GM18873 (cell line): ENCODE measurements at regions not wholly inside any gene's neighbourhood (a gene's known extent, or its start where the extent isn't known, plus 50 kb on each side); places are given as distances from the start of the nearest gene placed in this dataset.
"Not testable (repeated sequence)": the region's sequence is repeated elsewhere in the genome, so short reads cannot be mapped to it uniquely, and the experiment has no call there.

Experiments used
- ATAC-seq: cut with Tn5 transposase; IDR thresholded peaks from one replicate; pipeline ENCODE4 v1.9.1; 2021; ENCODE audit warnings: mild to moderate bottlenecking, moderate library complexity, moderate number of reproducible peaks; ENCODE audit not compliant: unreplicated experiment, low FRiP score

GRCh38 chr15:69595009-69595791 is 142.6 kb downstream of the RPLP1 start:
- ATAC-seq, result no peak

DNA sequence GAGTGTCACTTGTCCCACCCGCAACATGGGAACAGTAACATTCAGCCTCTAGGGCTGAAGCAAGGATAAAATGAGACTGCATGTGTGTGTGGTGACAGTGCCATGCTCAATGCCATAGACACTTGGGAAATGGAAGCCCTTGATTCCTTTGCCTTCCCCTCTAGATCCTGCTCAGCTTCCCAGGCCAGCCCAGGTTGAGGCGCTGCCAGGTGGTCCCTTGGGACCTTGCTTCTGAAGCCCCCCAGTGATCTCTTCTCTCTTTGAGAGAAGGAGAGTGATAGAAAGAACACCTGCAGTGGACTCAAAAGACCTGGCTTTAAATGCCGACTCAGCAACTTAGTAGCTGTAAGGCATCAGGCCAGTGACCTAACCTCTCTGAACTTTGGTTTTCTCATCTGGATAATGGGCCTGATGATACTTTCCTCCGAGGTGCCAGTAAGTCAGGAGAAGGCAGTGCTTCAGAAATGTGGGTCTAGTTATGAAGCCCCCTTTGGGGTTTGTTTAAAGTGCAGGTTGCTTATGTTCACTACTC is 144.5 kb downstream of the RPLP1 start:
- no peak for ATAC-seq

DNA sequence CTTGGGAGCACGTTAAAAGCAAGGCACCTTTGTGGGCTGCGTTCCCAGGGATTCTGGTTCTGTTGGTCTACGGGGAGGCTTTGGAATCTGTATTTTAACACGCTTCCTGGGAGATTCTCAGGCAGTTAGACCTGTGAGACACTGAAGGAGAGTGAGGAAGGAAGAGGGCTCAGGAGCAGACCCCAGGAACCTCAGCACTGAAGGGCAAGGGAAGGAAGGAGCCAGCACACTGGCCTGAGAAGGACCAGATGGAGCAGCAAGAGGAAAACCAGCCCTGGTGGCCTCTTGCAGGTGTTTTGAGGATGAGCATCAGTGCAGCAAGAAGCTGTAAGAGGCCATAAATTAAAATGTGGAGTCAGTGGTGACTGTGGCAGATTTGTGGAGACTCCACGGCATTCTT is 146.7 kb downstream of the RPLP1 start:
- ATAC-seq, result no peak

DNA sequence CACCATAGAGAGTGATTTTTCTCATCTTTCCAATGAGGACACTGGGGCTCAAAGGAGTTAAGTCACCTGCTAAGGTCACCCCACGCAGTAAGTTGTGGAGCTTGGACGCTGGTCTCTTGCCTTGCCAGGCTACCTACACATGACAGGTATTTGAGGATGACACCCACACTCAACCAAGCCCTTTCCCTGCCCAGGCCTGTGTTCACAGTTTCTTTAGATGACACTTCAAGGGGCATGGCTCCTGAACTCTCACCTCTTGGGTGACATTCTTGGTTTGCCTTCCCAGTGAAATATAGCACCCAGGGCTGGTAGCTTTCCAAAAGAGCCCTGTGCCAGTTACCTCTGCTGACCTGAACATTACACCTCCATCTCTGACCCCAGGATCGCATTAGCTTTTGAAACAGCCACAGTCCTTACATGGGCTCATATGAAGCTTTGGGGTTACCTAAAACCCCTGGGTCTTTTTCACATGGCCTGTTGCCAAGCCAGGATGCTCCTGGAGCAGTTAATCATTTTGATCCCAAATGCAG is 148.0 kb downstream of the RPLP1 start:
- no peak for ATAC-seq

DNA sequence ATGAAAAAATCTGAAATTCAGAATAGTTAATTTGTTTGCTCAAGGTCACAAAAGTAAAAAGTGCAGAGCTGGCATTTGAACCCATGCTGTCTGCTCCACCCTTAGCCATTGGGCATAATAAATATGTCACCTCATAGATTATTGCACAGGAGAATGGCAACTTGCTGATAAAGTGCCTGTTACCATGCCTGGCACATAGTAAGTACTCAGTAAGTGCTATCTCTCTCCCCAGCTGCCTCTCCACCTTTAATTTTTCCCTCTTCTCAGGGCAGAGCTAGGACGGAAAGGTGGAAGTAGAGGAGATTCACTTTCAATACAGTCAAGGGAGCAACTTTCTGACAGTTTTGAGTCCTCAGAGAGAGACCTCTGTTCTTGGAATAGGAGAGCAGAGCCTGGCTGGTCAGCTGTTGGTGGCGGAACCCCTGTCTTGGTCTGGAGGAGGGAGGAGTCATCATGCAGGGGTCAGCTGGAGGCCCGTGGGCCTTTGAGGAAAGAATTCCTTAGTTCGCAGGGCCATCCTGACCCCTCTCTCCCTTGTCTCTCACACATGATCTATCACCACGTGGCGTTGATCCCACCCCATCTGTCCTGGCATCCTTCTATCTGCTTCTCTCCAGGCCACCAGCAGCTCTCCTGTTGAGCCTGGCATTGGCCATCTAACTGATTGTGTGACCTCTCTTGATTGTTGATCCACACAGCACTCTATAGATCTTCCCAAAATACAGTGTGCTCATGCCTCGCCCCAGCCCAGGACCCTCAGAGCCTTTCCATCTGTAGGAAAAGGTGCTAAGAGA is 149.3 kb downstream of the RPLP1 start:
- ATAC-seq, result no peak

- ATAC-seq, result no peak
Measured at GRCh38 chr15:69602921-69603320, 150.3 kb downstream of the RPLP1 start.

GRCh38 chr15:69603369-69604071 is 150.9 kb downstream of the RPLP1 start:
- no peak for ATAC-seq

- ATAC-seq, result no peak
Measured at GRCh38 chr15:69604072-69604411, 151.4 kb downstream of the RPLP1 start.

DNA sequence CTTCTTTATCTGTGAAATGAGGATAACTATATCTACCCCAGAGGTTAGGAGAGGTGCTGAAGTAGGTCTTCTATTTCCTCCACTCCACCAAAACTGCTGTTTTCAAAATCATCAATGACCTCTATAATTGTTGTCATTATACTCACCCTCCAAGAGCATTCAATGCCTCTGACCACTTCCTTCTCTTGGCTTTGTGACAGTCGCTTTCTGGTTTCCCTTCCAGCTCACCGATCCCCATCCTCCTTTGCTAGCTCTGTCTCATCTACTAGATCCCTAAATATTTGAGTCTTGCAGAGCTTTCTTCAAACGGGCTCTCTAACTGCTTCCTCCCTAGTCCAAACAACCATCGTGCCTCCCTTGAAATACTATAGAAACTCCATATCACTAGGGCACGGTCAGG is 153.5 kb downstream of the RPLP1 start:
- no peak for ATAC-seq

GRCh38 chr15:69606921-69607500 is 154.4 kb downstream of the RPLP1 start:
- ATAC-seq, result no peak

- ATAC-seq, result no peak
Measured at GRCh38 chr15:69608661-69609060, 156.0 kb downstream of the RPLP1 start.

GRCh38 chr15:69609176-69609575 is 156.6 kb downstream of the RPLP1 start:
- no peak for ATAC-seq

DNA sequence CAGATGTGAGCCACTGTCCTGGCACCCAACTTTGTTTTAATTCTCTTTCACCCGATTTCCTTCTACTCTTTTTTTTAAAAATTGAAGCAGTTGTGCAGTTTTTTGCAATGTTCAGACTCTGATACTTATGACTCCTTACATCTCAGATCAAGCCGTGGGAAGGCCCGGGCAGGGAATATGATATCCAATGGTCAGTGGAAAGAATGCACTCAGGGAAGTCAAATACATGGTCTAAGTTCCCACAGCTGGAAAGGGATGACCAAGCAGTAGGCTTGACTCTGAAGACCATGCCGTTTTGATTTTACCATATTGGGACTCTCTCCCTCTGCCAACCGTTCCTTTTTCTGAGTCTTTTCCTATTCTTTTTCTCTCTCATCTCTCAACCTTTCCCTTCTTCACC is 157.2 kb downstream of the RPLP1 start:
- no peak for ATAC-seq

DNA sequence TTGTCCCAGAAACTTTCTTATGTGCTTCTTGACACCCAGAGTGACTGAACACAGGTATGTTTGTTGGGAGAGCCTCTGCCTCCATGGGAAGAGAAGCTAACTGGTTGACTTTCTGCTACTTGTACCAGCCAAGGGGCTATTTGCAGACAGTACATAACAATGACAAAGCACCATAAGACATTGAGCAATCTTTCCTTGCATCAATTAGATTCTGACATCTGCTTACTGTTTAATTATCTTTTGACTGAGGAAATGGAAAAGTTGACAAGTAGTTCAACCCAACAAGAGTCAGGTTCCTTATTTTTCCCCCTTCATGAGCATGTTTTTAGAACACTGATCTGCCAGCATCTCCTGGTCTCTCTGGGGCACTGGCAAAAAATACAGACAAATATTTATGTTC is 157.7 kb downstream of the RPLP1 start:
- ATAC-seq, result no peak

DNA sequence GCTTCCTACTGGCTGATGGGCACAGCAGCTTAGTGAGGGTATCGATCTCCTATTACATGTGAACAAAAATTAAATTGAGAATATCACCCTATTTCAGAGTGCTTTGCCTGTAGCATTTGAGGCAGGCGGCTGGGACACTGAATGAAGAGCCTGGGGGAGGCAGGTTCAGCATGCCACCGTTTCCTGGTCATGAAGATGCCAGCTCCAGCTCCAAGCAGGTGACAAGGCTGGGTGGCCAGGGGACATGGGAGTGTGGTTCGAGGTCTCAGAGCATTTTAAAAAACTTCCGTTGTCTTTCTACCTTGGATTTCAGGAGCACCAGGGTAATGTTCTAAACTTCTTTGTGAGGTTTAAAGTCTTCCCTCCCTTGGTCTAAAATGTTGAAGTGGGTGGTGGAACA is 158.2 kb downstream of the RPLP1 start:
- no peak for ATAC-seq

- no peak for ATAC-seq
Measured at GRCh38 chr15:69612112-69612511, 159.5 kb downstream of the RPLP1 start.

GRCh38 chr15:69613182-69613581 is 160.6 kb downstream of the RPLP1 start:
- no peak for ATAC-seq

DNA sequence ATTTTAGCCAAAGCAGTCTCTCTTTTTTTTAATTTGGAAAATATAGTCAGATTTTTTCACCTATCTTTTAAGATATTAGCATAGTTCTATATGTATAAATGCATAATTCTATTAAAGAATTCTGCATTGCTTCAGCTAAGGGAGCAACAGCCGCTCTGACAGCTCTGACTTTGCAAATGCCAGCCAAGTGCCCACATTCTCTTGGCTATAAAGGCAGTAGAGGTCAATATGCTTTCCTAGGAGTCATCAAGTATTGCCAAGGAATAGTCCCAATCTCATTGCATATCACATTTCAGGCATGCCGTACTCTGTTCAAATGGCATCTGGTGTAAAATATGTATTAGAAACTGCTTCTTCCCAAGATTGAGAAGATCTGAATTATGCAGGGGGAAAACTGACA is 161.4 kb downstream of the RPLP1 start:
- ATAC-seq, result no peak

DNA sequence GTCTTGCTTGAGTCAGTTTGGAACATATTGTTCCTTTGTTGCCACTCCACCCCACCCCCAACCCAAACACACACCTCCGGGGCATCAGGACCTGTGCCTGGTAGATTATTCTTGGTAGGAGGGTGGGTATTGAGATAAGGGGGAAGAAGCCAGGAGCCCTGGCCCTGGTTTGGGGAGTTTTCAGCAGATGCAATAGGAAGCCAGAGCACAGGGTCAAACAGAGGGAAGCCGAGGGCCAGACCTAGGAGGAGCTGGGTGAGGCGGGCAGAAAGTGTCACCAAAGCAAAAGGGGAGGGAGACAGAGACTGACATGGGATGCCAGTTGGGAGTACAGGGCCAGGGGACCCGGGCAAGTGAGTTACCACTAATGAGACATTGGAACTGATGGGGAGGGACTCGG is 163.1 kb downstream of the RPLP1 start:
- ATAC-seq, result no peak

DNA sequence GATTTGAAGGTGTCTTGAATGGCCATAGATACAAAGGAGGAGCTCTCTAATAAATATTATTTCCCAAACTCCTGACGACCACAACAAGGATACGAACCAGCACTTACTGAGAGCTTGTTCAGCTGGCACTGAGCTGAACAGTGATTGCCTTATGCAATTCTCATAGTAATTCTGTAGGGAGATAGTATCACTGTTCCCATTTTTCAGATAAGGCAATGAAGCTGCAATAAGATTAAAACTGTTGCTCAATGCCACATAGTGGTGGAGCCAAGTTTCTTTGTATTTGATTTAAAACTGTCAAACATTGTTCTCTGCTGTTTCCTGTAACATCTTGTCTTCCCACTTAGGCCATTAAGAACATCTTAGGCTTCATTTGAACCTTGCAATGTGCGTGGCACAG is 163.9 kb downstream of the RPLP1 start:
- no peak for ATAC-seq

- not testable (repeated sequence) for ATAC-seq
Measured at GRCh38 chr15:69617144-69617543, 164.5 kb downstream of the RPLP1 start.
